HG03196 (cell line): ENCODE measurements at regions not wholly inside any gene's neighbourhood (a gene's known extent, or its start where the extent isn't known, plus 50 kb on each side); places are given as distances from the start of the nearest gene placed in this dataset.
A peak's percentile ranks its signal among the peaks of the same experiment; 100 is the strongest.

Experiments
- ATAC-seq: cut with Tn5 transposase; IDR thresholded peaks from one replicate; pipeline ENCODE4 v1.9.1; 2021; ENCODE audit not compliant: unreplicated experiment

DNA sequence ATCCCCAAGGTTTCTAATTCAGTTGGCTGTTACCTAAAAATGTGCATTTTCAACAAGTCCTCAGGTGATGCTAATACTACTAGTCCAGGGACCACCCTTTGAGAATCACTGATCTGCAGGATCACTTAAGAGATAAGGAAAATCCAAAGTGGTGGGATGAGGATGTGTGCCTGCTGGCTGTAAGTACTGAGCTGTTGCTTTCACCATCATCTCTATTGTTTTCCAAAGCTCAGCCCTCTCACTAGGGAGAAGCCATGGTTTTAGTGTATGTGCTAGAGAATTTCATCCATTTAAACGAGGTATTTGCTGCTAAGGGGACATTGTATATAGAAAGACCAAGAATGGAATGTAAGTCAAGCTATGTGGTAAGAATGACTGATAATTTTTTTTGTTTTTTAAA lies 202.3 kb downstream of the KIF21A start:
- ATAC-seq = no peak

- no peak for ATAC-seq
Observed at GRCh38 chr12:39239490-39240486, 203.1 kb downstream of the KIF21A start.

DNA sequence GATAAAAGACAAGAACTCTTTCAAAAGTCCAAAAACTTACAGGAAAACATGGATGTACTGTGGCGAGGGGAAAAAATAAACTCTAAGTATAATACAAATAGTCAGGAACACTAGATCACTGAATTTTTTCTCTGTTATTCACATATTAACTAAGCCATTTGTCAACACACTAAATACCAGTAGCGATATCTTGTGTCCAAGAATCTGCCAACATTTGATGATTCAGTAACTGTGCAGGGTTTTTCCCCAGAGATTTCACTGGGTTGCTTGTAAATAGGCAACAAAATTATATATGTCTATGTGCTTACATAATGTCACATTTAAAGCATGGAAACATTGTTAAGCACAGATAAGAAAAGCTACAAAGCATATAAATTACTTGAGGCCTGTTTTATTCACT lies 205.9 kb downstream of the KIF21A start:
- no peak for ATAC-seq

DNA sequence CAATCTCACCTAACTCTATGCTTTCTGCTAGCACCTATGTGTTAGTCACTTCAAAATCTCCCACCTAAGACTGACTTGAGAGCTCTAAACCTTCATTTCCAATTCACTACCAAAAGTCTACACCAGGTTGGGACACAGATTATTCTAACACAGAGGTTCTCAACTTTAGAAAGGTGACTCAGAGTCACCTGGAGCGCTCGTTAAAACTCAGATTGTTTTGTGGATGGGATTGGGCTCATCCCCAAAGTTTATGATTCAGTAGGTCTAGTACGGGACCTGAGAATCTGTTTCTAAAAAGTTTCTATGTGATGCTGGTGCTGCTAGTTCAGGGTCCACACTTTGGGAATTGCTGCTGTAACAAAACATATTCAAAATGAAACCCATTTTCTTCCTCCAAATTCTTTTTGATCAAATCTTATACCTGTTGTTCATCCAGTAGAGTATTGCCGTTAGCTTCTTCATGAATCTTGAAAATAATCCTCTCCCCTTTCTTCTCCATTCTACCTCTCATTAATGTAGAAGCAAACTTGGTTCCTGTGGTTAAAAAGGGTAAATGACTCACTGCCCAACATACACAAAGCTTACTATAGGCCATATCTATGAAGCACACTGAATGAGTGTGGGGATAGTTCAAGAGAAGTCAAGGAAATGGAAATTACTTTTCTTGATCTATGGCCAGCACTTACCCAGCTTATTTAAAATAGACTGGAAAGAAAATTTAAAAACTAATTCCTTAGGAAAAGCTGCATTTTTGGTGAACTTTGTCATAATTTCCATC lies 206.7 kb downstream of the KIF21A start:
- no peak for ATAC-seq

DNA sequence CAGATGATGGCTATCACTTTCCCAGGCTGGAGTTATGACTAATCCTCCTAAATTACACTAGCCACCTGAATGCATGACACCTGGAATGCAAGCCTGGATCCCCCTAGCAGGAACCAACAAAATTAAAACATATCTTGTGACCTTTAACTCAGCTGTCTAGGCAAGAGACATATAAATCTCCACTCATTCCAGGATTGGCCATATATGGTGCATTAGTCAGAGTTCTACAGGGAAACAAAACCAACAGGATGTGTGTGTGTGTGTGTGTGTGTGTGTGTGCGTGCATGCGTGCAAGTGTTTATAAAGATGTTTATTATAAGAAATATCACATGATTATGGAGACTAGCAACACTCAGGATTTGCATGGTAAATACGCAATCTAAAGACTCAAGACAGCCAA lies 212.8 kb downstream of the KIF21A start:
- ATAC-seq = no peak

DNA sequence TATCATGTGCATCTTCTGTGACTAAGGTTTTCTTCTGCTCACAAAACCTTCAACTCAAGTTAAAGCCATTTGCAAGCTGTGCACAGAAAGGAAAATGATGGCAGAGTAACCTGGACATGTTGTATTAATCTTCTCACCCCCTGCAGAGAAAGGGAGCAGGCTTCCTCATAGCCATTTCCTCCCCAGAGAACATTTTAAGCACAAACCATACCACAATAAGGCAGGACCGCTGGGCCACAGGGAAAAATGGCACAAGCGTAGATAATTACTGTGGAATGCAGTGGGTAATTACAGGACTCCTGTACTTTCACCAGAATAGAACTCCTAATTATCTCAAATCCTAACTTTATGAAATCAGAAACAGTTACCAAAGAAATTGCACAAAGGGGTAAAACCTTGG lies 215.7 kb downstream of the KIF21A start:
- no peak for ATAC-seq

DNA sequence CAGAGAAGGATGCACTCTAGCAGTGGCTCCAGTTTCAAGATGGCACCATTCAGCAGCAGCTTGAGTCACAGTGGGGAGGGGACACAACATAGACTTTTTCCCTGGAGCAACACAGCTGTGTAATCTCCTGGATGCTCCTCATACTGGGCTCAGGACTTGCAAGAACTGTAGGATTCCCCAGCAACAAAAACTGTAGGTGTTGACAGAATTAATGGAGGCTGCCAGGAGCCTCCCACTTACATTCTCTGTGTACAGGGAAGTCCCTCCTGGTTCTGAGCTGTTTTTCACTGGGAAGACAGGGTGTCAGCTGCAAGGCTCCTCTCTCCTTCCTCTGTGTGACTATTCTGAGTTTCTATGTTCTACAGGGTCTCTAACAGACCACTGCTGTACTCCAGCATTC lies 217.9 kb downstream of the KIF21A start:
- ATAC-seq = no peak

GRCh38 chr12:39205969-39206368 lies 237.0 kb downstream of the KIF21A start:
- peak; percentile 46 for ATAC-seq

GRCh38 chr12:39199351-39199750 lies 243.6 kb downstream of the KIF21A start:
- ATAC-seq = no peak

GRCh38 chr12:39188689-39189088 lies 254.2 kb downstream of the KIF21A start:
- ATAC-seq = no peak

- ATAC-seq = no peak
Observed at GRCh38 chr12:39186744-39187143, 256.2 kb downstream of the KIF21A start.

- ATAC-seq = no peak
Observed at GRCh38 chr12:39178837-39179236, 264.1 kb downstream of the KIF21A start.

GRCh38 chr12:39176356-39176755 lies 266.6 kb downstream of the KIF21A start:
- ATAC-seq = no peak

DNA sequence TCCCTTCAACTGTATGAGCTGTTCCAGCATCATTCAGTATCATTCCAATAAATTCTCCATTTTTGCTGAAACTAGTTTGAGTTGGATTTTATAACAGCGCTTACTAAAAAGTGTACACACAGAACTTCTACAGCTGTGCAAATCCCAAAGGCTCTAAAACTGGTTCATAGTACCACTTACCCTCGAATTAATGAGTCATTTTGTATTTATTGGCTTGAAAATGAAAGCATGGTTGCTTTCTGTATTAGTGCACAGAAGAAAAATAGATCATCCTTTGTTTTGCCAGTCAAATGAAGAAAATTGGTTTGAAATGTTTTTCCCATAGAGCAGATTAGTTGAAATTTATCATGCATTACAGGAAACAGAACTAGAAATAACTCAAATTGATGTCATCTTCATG lies 268.3 kb upstream of the CPNE8 start:
- ATAC-seq = no peak

DNA sequence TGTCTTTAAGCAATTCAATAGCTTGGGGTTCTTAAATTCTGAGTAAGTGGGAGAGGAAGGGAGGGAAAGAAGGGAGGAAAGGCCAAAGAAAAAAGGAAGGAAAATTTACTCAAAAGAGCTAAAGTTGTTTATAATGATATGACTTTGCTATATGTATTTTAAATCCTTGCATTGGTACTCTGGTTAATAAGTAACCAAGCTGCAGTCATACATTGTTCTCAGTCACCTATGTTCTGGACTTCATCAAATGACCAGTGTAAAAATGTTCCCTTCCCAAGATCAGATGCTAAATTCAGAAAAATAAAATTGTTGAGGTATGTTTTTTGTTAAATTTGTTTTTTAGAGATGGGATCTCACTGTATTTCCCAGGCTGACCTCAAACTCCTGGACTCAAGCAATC lies 259.9 kb upstream of the CPNE8 start:
- ATAC-seq = no peak

DNA sequence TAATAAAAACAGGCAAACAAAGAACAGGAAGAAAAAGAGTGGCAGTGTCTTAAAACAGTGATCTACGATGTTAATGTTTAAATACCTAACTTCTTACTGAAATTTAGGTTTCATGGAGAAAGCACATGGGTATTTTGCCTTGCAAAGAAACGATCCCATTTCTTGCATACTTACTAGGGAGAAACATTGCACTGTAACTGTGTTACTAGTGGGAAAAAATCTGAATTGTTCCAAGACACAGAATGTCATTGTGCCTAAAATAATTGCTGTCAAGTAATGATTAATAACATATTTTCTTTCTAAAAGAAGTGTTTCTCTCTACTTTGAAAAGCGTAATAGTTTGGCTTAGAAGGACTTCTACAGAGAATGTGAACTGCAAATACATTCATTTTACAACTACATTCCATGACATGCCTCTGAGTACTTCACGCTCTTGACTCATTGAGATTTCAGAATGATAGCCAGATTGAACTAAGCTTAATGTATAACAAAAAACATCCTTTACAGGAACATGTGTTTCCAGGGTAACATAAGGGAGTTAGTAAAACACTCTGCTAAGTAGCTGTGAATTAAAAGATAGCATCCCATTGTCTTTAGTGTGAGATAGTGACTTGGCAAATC lies 256.2 kb upstream of the CPNE8 start:
- no peak for ATAC-seq

DNA sequence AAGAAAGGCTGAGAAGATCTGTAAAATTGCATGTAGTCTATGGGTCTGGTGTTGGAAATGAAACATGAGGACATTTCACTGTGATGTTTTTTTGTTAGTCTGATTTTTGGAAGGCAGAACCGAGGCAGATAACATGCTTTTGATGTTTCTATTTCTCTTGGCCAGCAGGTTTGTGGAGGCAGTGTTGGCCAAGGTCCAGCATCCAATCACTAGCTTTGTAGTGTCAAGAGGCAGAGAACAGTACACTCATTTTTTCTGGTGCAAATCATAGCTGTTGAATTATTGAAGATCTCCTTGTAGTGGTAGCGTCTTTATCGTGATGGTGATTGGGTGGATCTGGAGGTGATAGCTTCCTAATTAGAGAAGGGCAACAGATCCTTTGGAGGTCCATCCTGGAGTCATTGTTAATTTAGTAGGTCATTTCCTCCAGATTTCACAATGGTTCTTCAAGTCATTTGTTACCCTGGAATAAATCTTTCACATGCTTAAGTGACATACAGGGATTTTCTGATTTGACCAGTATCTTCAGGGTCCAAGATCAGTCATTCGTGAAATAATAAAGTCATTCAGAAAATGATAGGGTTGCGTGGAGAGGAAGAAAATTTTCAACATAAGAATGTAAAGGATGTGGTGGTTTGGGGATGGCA lies 252.4 kb upstream of the CPNE8 start:
- ATAC-seq = no peak

- ATAC-seq = peak; percentile 85
Observed at GRCh38 chr12:39145175-39145999, 240.0 kb upstream of the CPNE8 start.

DNA sequence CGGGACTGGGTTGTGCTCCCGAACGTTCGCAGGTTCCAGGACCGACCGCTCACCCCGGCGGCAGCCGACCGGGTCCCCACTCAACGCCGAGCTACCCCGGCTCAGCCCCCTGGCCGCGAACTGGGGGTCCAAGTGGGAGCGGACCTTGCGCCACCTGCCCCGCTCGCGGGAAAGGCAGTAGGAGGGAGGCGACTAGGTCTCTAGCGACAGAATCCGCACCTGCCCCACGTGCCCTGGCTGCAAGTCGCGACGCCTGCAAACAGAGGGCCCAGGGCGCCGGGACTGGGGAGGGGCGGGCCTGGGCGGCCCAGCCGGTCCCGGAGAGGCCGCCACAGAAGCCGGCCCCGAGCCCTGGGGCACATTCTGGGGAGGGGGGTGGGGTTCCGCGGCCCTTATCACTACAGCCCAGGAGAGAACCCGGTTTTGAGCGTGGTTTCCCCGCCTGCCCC lies 239.2 kb upstream of the CPNE8 start:
- ATAC-seq = no peak

GRCh38 chr12:39138268-39138667 lies 232.9 kb upstream of the CPNE8 start:
- ATAC-seq = no peak
